ENCODE measurements at regions not wholly inside any gene's neighbourhood (a gene's known extent, or its start where the extent isn't known, plus 50 kb on each side); places are given as distances from the start of the nearest gene placed in this dataset.

DNA sequence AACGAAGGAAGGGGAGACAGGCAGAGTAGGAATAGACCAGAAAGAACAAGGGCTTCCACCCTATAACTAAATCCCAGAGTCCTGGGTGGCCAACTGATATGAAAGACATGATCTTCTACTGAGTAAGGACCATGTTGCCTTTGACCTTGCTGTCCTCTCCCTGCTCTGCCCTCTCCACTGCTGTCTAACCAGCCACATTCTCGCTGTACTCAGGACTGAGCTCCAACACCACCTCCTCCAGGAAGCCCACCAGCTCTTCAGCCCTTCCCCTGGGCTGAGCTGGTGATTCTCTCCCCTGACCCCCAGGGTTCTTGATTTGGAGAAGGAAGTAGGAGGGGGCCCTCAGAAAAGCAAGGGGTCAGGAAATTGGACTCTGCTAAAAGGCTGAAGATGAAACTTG lies 159.2 kb downstream of the DICER1 start:
- WGBS, 4 donors, result 67 to 85% (median 77%) methylated on average over 2 of the region's 2 CpGs

DNA sequence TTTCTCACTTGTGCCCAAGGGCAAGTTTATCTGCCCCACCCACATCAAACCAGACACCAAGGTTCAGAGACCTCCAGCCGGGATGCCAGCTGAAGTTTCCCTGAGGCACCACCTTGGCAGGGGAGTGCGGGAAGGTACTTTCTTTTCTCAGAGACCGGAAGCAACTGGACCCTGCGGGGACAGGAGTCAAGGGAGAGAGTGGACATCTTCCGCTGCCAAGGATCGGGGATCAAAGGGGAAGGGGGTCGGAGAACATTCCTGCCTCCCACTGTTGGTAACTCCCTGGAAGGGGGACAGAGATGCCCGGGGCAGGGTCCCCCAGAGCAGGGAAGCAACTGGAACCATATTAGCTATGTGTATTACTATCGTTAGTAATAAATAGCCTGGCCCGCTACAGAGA lies 161.8 kb downstream of the DICER1 start:
- intact Hi-C loops (cut with DNase I), result no loop called here
- peaks cover 0 to 4% (median 0%) of the 10 kb centered on the region in 12 donors for H3K4me1 ChIP-seq
- TF ChIP-seq POLR2A (IDR thresholded peaks at IDR 0.05), result no peak
- TF ChIP-seq, protein P1, sequence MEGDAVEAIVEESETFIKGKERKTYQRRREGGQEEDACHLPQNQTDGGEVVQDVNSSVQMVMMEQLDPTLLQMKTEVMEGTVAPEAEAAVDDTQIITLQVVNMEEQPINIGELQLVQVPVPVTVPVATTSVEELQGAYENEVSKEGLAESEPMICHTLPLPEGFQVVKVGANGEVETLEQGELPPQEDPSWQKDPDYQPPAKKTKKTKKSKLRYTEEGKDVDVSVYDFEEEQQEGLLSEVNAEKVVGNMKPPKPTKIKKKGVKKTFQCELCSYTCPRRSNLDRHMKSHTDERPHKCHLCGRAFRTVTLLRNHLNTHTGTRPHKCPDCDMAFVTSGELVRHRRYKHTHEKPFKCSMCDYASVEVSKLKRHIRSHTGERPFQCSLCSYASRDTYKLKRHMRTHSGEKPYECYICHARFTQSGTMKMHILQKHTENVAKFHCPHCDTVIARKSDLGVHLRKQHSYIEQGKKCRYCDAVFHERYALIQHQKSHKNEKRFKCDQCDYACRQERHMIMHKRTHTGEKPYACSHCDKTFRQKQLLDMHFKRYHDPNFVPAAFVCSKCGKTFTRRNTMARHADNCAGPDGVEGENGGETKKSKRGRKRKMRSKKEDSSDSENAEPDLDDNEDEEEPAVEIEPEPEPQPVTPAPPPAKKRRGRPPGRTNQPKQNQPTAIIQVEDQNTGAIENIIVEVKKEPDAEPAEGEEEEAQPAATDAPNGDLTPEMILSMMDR (IDR thresholded peaks at IDR 0.05), result no peak
- ATAC-seq, result no peak
- 84 to 91% (median 88%) methylated on average over 10 of the region's 10 CpGs for WGBS, 4 donors
- no peaks in the 10 kb centered on the region for H3K36me3 ChIP-seq
- H3K9me3 ChIP-seq, result no peaks in the 10 kb centered on the region
- DNase-seq, result no peak
- H3K27me3 ChIP-seq, result peaks cover 0 to 24% (median 5%) of the 10 kb centered on the region in 9 donors
- H3K4me3 ChIP-seq, result no peak overlapping the region
- no peak overlapping the region for H3K27ac ChIP-seq

More for the DNA sequence above, 159.2 kb downstream of the DICER1 start:
- intact Hi-C loops (cut with DNase I), result no loop called here
- H3K36me3 ChIP-seq, result no peaks in the 10 kb centered on the region
- no peak overlapping the region for H3K4me3 ChIP-seq
- no peak for TF ChIP-seq POLR2A (IDR thresholded peaks at IDR 0.05)
- TF ChIP-seq, protein P1 (IDR thresholded peaks at IDR 0.05), result no peak
- peaks cover 0 to 24% (median 5%) of the 10 kb centered on the region in 9 donors for H3K27me3 ChIP-seq
- ATAC-seq (no peak), DNase-seq (no peak)
- peaks cover 0 to 4% (median 0%) of the 10 kb centered on the region in 12 donors for H3K4me1 ChIP-seq
- H3K9me3 ChIP-seq, result no peaks in the 10 kb centered on the region
- H3K27ac ChIP-seq, result no peak overlapping the region

DNA sequence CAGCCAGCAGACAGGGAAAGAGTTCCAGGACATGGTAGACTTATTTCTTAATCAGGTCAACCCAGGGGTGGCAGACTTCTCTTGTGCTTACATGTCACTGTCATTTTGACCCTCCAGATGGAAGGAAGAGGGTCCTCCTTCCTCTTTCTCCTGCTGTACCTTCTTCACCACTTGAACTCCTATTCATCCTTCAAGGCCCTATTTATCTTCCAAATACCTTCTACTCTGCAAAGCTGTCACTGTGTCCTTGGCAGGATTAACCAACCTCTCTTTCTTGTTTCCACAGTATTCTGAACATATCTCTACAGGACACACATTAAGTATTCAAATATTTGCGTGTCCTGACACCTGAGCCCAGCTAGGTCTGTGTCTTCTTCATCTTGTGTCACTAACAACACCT lies 163.1 kb downstream of the DICER1 start:
- DNase-seq (no peak), ATAC-seq (no peak)
- Histone ChIP-seq H3K27ac (no peak overlapping the region), H3K36me3 (no peaks in the 10 kb centered on the region), H3K4me1 (peaks cover 0 to 4% (median 0%) of the 10 kb centered on the region in 12 donors), H3K27me3 (peaks cover 0 to 24% (median 5%) of the 10 kb centered on the region in 9 donors), H3K9me3 (no peaks in the 10 kb centered on the region), H3K4me3 (no peak overlapping the region)
- intact Hi-C loops (cut with DNase I), result no loop called here
- WGBS, 4 donors, result 85 to 97% (median 95%) methylated on average over 1 of the region's 1 CpG
- TF ChIP-seq, protein P1 (IDR thresholded peaks at IDR 0.05), result no peak
- no peak for TF ChIP-seq POLR2A (IDR thresholded peaks at IDR 0.05)

DNA sequence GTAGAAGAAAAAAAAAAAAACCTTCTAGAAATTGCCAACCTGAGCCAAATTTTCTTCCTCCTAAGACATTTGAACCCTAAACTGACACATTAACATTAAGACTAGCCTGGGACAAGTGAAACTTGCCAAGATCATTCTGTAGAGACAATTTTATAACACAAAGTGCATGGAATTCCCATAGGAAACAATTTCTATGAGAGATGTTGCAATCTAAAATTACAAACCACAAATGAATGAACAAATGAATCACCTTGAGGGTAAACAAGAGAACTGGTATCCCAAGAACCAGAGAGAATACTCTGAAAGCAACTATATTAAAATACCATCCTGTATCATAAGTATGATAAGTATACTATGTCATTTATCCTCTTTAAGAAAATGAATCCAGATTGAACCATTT lies 165.3 kb downstream of the DICER1 start:
- no peak overlapping the region for H3K27ac ChIP-seq
- H3K36me3 ChIP-seq, result no peaks in the 10 kb centered on the region

More for the DNA sequence above, 165.3 kb downstream of the DICER1 start:
- H3K4me3 ChIP-seq, result no peak overlapping the region
- H3K4me1 ChIP-seq, result no peaks in the 10 kb centered on the region
- intact Hi-C loops (cut with DNase I), result no loop called here
- no peak for ATAC-seq
- H3K27me3 ChIP-seq, result peaks cover 0 to 10% (median 0%) of the 10 kb centered on the region in 9 donors
- no peak for TF ChIP-seq POLR2A (IDR thresholded peaks at IDR 0.05)
- TF ChIP-seq, protein P1 (IDR thresholded peaks at IDR 0.05), result no peak
- DNase-seq, result no peak
- H3K9me3 ChIP-seq, result peaks cover 0 to 15% (median 8%) of the 10 kb centered on the region in 12 donors
